Activated CD8-positive, alpha-beta T cell treated with anti-CD3 and anti-CD28 coated beads for 36 hours (primary cell): ENCODE measurements at regions not wholly inside any gene's neighbourhood (a gene's known extent, or its start where the extent isn't known, plus 50 kb on each side); places are given as distances from the start of the nearest gene placed in this dataset.
A peak's percentile ranks its signal among the peaks of the same experiment; 100 is the strongest.

Experiments
- ATAC-seq: fragments of 200-7000 bp; cut with Tn5 transposase; one replicate; pipeline ENCODE4 v1.10.0; 2021; ENCODE audit warnings: mild to moderate bottlenecking, moderate library complexity
- CTCF ChIA-PET: fragments of 350-600 bp; sonication (Branson Sonifier 250); formaldehyde crosslinking; loops from one replicate; lab custom pipeline; 2021; ENCODE audit warnings: antibody characterized with exemption; lab: Charles Lee
- POLR2A ChIA-PET: fragments of 350-600 bp; sonication (Branson Sonifier 250); formaldehyde crosslinking; loops from one replicate; lab custom pipeline; 2021; ENCODE audit warnings: antibody characterized with exemption; lab: Charles Lee
- DNase-seq: peaks from one replicate; pipeline ENCODE4 v3.0.0-alpha.2; 2020
- H3K27ac Mint-ChIP-seq: one replicate; pipeline ENCODE4 v1.8.0; 2021; ENCODE audit warnings: mild to moderate bottlenecking, mixed read lengths
- H3K27me3 Mint-ChIP-seq: one replicate; pipeline ENCODE4 v1.8.0; 2021; ENCODE audit warnings: mixed read lengths
- H3K36me3 Mint-ChIP-seq: one replicate; pipeline ENCODE4 v1.8.0; 2021; ENCODE audit warnings: low read depth, mixed read lengths
- H3K4me1 Mint-ChIP-seq: one replicate; pipeline ENCODE4 v1.8.0; 2021; ENCODE audit warnings: low read depth, mixed read lengths
- H3K4me3 Mint-ChIP-seq: one replicate; pipeline ENCODE4 v1.8.0; 2021; ENCODE audit warnings: mild to moderate bottlenecking, moderate library complexity, mixed read lengths
- H3K9me3 Mint-ChIP-seq: one replicate; pipeline ENCODE4 v1.8.0; 2021; ENCODE audit warnings: mixed read lengths
- intact Hi-C: fragments of 100-400 bp; cut with micrococcal nuclease; formaldehyde crosslinking; loops from one replicate; pipeline ENCODE4 v1.10.0; 2022
- TF ChIP-seq, protein P1 (sequence below): fragments of 200-600 bp; IDR thresholded peaks from one replicate; pipeline ENCODE4 v1.8.0; 2022; ENCODE audit warnings: antibody characterized with exemption, mild to moderate bottlenecking

DNA sequence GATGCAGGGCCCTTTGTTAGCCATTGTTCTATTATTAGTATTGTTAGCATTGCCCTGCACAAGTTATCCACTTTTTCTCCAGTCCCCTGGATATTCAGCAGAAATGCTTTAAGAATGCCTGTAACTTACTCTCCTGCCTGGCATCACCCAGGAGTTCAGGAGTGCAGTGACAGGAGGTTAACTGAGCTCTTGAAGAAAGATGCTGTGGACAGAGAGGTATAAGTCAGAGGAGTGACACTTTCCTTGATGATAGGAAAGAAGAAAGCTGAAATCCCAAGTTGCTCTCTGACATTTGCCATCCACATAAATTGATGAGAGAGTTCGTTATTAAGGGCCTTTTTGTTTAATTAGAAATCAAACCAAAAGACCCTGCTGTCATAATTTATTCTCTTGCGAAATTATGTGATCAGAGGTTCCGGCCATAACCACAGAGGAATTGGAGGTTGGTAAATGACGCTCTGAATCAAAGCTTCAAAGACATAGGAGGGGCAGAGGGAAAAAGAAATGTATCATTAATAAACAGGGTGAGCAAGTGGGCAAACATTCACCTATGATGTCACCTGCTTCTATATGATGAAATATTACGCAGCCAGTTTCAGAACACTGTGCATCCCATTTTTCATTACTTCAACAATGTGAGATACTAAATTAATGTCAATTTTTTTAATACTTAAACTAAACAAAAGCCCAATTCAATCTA lies 230.2 kb upstream of the JADE1 start:
- Mint-ChIP-seq H3K27ac (no peak overlapping the region), H3K36me3 (no peaks in the 10 kb centered on the region), H3K4me1 (no peaks in the 10 kb centered on the region), H3K9me3 (no peaks in the 10 kb centered on the region), H3K27me3 (peaks cover 1% of the 10 kb centered on the region), H3K4me3 (no peak overlapping the region)
- no peak for DNase-seq
- TF ChIP-seq, protein P1, sequence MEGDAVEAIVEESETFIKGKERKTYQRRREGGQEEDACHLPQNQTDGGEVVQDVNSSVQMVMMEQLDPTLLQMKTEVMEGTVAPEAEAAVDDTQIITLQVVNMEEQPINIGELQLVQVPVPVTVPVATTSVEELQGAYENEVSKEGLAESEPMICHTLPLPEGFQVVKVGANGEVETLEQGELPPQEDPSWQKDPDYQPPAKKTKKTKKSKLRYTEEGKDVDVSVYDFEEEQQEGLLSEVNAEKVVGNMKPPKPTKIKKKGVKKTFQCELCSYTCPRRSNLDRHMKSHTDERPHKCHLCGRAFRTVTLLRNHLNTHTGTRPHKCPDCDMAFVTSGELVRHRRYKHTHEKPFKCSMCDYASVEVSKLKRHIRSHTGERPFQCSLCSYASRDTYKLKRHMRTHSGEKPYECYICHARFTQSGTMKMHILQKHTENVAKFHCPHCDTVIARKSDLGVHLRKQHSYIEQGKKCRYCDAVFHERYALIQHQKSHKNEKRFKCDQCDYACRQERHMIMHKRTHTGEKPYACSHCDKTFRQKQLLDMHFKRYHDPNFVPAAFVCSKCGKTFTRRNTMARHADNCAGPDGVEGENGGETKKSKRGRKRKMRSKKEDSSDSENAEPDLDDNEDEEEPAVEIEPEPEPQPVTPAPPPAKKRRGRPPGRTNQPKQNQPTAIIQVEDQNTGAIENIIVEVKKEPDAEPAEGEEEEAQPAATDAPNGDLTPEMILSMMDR, result no peak
- ChIA-PET CTCF (interaction anchor here (1.5 kb wide), 1 partner anchor 17 kb away, joined by 5 read pairs; no protein-coding TSS in a partner anchor), POLR2A (no interaction called here)
- ATAC-seq, result no peak
- intact Hi-C loops, result no loop called here

DNA sequence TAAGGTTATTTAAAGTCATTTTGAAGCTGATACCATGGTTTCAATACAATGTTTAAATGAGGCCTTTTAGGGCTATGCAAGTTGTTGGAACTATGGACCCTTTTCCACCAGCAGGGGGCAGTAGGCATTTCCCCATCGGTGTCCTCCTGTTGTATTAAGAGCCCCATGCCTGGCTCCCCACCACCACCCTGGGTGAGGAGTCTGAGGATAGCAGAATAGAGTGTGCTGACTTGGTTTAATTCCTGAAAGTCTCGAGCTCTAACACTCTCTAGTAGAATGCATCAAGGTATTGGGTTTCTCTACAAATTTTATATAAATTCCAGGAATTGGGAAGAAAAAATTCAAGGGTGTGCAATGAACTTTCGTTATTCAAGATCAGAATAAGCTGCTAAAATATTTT lies 234.8 kb upstream of the JADE1 start:
- peak; percentile 88 for DNase-seq
- TF ChIP-seq, protein P1, result peak; percentile 70
- Mint-ChIP-seq H3K4me3 (no peak overlapping the region), H3K27ac (no peak overlapping the region), H3K9me3 (no peaks in the 10 kb centered on the region), H3K4me1 (no peaks in the 10 kb centered on the region), H3K36me3 (no peaks in the 10 kb centered on the region), H3K27me3 (peaks cover 10% of the 10 kb centered on the region)
- POLR2A ChIA-PET, result interaction anchor here (1.4 kb wide), 1 partner anchor 27 kb away, joined by 3 read pairs; no protein-coding TSS in a partner anchor
- CTCF ChIA-PET, result interaction anchor here (0.7 to 2.8 kb wide), 21 partner anchors 10 to 383 kb away, joined by 3 to 18 read pairs (median 3); no protein-coding TSS in a partner anchor
- ATAC-seq, result peak; percentile 66
- intact Hi-C loops, result no loop called here

DNA sequence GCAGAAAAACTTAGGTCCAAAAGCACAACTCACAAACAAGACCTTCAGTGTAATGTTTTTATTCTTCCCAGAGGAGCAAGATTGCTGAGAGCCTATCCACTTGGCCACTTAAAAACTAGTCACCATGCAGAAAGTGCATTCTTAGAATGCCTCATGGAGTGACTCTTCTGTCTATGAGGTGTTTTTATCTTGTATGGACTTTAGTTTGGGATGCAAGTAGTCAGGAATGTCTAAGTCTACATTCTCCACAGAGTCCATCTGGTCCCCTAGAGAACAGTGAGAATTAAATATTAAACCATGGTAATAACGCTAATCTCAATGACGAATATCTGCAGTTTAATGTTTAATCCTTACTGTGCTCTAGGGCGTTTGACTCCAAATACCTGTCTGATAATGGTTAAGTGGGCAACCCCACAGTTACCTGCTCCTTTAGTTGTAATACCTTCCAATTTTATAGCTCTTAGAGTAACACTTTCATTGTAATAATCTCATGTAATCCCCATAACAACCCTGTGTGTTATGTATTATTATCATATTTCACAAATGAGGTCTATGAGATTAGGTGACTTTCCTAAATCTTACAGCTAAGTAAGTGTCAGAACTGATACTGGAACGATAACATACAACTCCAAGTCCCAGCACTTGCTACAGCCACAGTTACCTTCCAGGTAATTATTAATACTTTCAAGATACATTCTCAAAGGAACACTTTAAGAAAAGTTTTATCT lies 235.6 kb upstream of the JADE1 start:
- Mint-ChIP-seq H3K27me3 (peaks cover 10% of the 10 kb centered on the region), H3K4me1 (no peaks in the 10 kb centered on the region), H3K9me3 (no peaks in the 10 kb centered on the region), H3K27ac (no peak overlapping the region), H3K36me3 (no peaks in the 10 kb centered on the region), H3K4me3 (no peak overlapping the region)
- ATAC-seq (no peak), DNase-seq (no peak)
- intact Hi-C loops, result no loop called here
- CTCF ChIA-PET, result interaction anchor here (0.9 to 2.8 kb wide), 16 partner anchors 11 to 382 kb away, joined by 3 to 18 read pairs (median 4); no protein-coding TSS in a partner anchor
- TF ChIP-seq, protein P1, result no peak
- POLR2A ChIA-PET, result no interaction called here

DNA sequence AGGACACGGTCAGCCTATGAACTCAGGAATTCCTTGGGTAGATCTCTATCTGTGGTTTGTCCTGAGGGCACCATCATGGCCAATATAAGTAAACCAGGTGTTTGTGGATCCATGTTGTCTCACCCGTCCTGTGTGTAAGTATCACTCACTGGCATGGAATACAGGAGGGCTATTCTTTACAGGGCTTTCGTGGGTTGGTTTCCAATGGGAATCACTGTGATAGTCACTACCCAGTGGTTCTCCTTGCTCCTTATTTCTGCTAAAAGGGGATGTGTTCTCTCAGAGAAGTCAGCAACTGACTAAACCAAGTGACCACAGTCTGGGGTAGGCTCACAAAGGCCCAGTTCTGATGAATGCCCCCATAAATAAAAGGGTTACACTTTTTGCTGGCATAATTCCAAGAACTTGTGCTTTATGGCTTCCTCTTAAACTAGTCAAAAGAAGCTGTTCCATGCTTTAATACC lies 236.7 kb upstream of the JADE1 start:
- Mint-ChIP-seq H3K36me3 (no peaks in the 10 kb centered on the region), H3K27me3 (peaks cover 12% of the 10 kb centered on the region), H3K27ac (no peak overlapping the region), H3K4me3 (no peak overlapping the region), H3K9me3 (no peaks in the 10 kb centered on the region), H3K4me1 (no peaks in the 10 kb centered on the region)
- intact Hi-C loops, result no loop called here
- ChIA-PET POLR2A (no interaction called here), CTCF (interaction anchor here (2.5 to 2.8 kb wide), 2 partner anchors 10 to 119 kb away, joined by 10 to 13 read pairs; no protein-coding TSS in a partner anchor)
- DNase-seq, result no peak
- no peak for ATAC-seq
- TF ChIP-seq, protein P1, result no peak

DNA sequence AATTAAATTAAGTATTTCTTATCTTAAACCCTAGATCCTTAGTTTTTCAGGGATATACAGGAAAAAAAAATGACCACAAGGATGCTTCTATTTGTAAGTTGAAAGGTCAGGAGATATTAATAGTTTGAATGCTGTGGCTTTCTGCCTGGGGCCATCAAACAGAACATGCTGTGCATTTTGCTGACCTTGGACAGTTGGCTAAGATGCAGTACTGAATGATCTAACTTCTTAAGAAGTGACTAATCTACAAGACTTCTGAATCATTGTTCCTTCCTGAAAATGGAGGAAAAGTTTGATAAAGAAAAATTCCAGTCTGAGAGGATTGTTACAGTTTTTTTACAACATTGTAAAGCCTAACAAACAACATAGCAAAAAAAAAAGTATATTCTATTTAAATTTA lies 237.8 kb upstream of the JADE1 start:
- Mint-ChIP-seq H3K27ac (no peak overlapping the region), H3K4me1 (no peaks in the 10 kb centered on the region), H3K36me3 (no peaks in the 10 kb centered on the region), H3K4me3 (no peak overlapping the region), H3K9me3 (no peaks in the 10 kb centered on the region), H3K27me3 (peaks cover 12% of the 10 kb centered on the region)
- ChIA-PET POLR2A (no interaction called here), CTCF (no interaction called here)
- ATAC-seq (no peak), DNase-seq (no peak)
- intact Hi-C loops, result no loop called here
- TF ChIP-seq, protein P1, result no peak
